Tibial nerve (tissue), 4 donors: ENCODE measurements at regions not wholly inside any gene's neighbourhood (a gene's known extent, or its start where the extent isn't known, plus 50 kb on each side); places are given as distances from the start of the nearest gene placed in this dataset.

Experiments
- DNase-seq, 2 donors: peaks; one replicate each; pipeline ENCODE4 v3.0.0-alpha.2; 2019; ENCODE audit warnings: low spot score in 2 of 2
- H3K27ac ChIP-seq, 4 donors: fragments of 200-600 bp; sonication (generic) in 3 of 4; one replicate each; pipeline ENCODE4 v1.5.1; 2017 to 2019; ENCODE audit warnings: mild to moderate bottlenecking in 1 of 4
- H3K27me3 ChIP-seq, 2 donors: fragments of 200-600 bp; sonication (generic) in 1 of 2; one replicate each; pipeline versions ENCODE4 v1.5.1 to v1.6.0; 2017 to 2019
- H3K36me3 ChIP-seq, 3 donors: fragments of 200-600 bp; sonication (generic); one replicate each; pipeline ENCODE4 v1.5.1; 2018 to 2019
- H3K4me1 ChIP-seq, 4 donors: fragments of 200-600 bp; sonication (generic) in 3 of 4; one replicate each; pipeline ENCODE4 v1.5.1; 2017 to 2019
- H3K4me3 ChIP-seq, 4 donors: fragments of 200-600 bp; sonication (generic) in 3 of 4; one replicate each; pipeline ENCODE4 v1.5.1; 2017 to 2019; ENCODE audit warnings: mild to moderate bottlenecking in 1 of 4, moderate library complexity in 1 of 4
- H3K9me3 ChIP-seq, 4 donors: fragments of 200-600 bp; sonication (generic) in 3 of 4; one replicate each; pipeline ENCODE4 v1.5.1; 2017 to 2019
- CTCF ChIP-seq, 5 experiments: fragments of 200-600 bp in 3 of 5; fragments of 450-650 bp in 2 of 5; sonication (generic) in 3 of 5; IDR thresholded peaks; one replicate each; pipeline ENCODE4 v1.5.1; 2016 to 2019; ENCODE audit warnings: antibody characterized with exemption in 5 of 5, mild to moderate bottlenecking in 3 of 5, moderate library complexity in 2 of 5
- EP300 ChIP-seq, 2 donors: sonication (generic); formaldehyde crosslinking; IDR thresholded peaks; one replicate each; pipeline ENCODE4 v1.6.1; 2017; ENCODE audit warnings: antibody characterized with exemption in 2 of 2, mild to moderate bottlenecking in 1 of 2
- POLR2A ChIP-seq, 2 donors: fragments of 450-650 bp; IDR thresholded peaks; one replicate each; pipeline ENCODE4 v1.6.1; 2017; ENCODE audit warnings: antibody characterized with exemption in 2 of 2, mild to moderate bottlenecking in 2 of 2, moderate library complexity in 2 of 2
- WGBS, 2 donors: methylation state at CpG; one replicate each; pipeline ENCODE4 v1.1.5; 2018; 5-methylcytosine and 5-hydroxymethylcytosine counted together

- Histone ChIP-seq H3K9me3 (no peaks in the 10 kb centered on the region), H3K27me3 (no peaks in the 10 kb centered on the region), H3K4me1 (no peaks in the 10 kb centered on the region), H3K36me3 (no peaks in the 10 kb centered on the region), H3K4me3 (no peak overlapping the region), H3K27ac (no peak overlapping the region)
- WGBS, 2 donors, result 84 to 86% methylated on average over 1 of the region's 1 CpG
- DNase-seq, result no peak
- TF ChIP-seq POLR2A (IDR thresholded peaks at IDR 0.05) (no peak), EP300 (IDR thresholded peaks at IDR 0.05) (no peak), CTCF (IDR thresholded peaks at IDR 0.05) (no peak)
Measured at GRCh38 chr20:4578375-4578774, 107.9 kb upstream of the PRNP start.

- H3K36me3 ChIP-seq, result no peaks in the 10 kb centered on the region
- H3K9me3 ChIP-seq, result no peaks in the 10 kb centered on the region
- TF ChIP-seq POLR2A (IDR thresholded peaks at IDR 0.05) (no peak), EP300 (IDR thresholded peaks at IDR 0.05) (no peak)
- no peaks in the 10 kb centered on the region for H3K27me3 ChIP-seq
- no peak overlapping the region for H3K27ac ChIP-seq
- DNase-seq, result no peak
- H3K4me3 ChIP-seq, result no peak overlapping the region
- H3K4me1 ChIP-seq, result no peaks in the 10 kb centered on the region
- WGBS, 2 donors, result 62 to 67% methylated on average over 3 of the region's 3 CpGs
Measured at GRCh38 chr20:4574356-4574690, 111.9 kb upstream of the PRNP start.

GRCh38 chr20:4573564-4574355 is 112.5 kb upstream of the PRNP start:
- Histone ChIP-seq H3K4me3 (no peak overlapping the region), H3K9me3 (no peaks in the 10 kb centered on the region), H3K27ac (no peak overlapping the region), H3K36me3 (no peaks in the 10 kb centered on the region), H3K27me3 (no peaks in the 10 kb centered on the region), H3K4me1 (no peaks in the 10 kb centered on the region)
- TF ChIP-seq CTCF (IDR thresholded peaks at IDR 0.05) (no peak), EP300 (IDR thresholded peaks at IDR 0.05) (no peak), POLR2A (IDR thresholded peaks at IDR 0.05) (no peak)
- 32 to 41% methylated on average over 8 of the region's 8 CpGs for WGBS, 2 donors
- DNase-seq, result no peak

- Histone ChIP-seq H3K4me3 (no peak overlapping the region), H3K36me3 (no peaks in the 10 kb centered on the region), H3K4me1 (no peaks in the 10 kb centered on the region), H3K27me3 (no peaks in the 10 kb centered on the region), H3K9me3 (no peaks in the 10 kb centered on the region), H3K27ac (no peak overlapping the region)
- TF ChIP-seq CTCF (IDR thresholded peaks at IDR 0.05) (no peak), EP300 (IDR thresholded peaks at IDR 0.05) (no peak)
- 72 to 76% methylated on average over 8 of the region's 8 CpGs for WGBS, 2 donors
- no peak for DNase-seq
Measured at GRCh38 chr20:4571759-4572531, 114.3 kb upstream of the PRNP start.

GRCh38 chr20:4569865-4570264 is 116.4 kb upstream of the PRNP start:
- WGBS, 2 donors, result 65 to 70% methylated on average over 3 of the region's 3 CpGs
- no peaks in the 10 kb centered on the region for H3K27me3 ChIP-seq
- TF ChIP-seq EP300 (IDR thresholded peaks at IDR 0.05) (no peak), POLR2A (IDR thresholded peaks at IDR 0.05) (no peak), CTCF (IDR thresholded peaks at IDR 0.05) (no peak)
- no peak overlapping the region for H3K27ac ChIP-seq
- H3K9me3 ChIP-seq, result no peaks in the 10 kb centered on the region
- no peak overlapping the region for H3K4me3 ChIP-seq
- H3K4me1 ChIP-seq, result no peaks in the 10 kb centered on the region
- no peak for DNase-seq
- H3K36me3 ChIP-seq, result no peaks in the 10 kb centered on the region
